SK-N-MC (cell line): ENCODE measurements at regions not wholly inside any gene's neighbourhood (a gene's known extent, or its start where the extent isn't known, plus 50 kb on each side); places are given as distances from the start of the nearest gene placed in this dataset.
"Not testable (repeated sequence)": the region's sequence is repeated elsewhere in the genome, so short reads cannot be mapped to it uniquely, and the experiment has no call there.

Experiments
- DNase-seq: peaks from one replicate; pipeline ENCODE4 v3.0.0-alpha.2; 2011; ENCODE audit warnings: low read depth, low spot score
- H3K27ac ChIP-seq: fragments of 200-600 bp; sonication (generic); 2 replicates; pipeline ENCODE4 v1.5.1; 2016; ENCODE audit warnings: mixed run types
- H3K36me3 ChIP-seq: fragments of 200-600 bp; sonication (generic); 2 replicates; pipeline ENCODE4 v1.6.1; 2017; ENCODE audit warnings: antibody characterized with exemption, low read length, mixed read lengths; ENCODE audit not compliant: insufficient read depth
- H3K4me3 ChIP-seq: fragments of 200-600 bp; sonication (generic); 2 replicates; pipeline ENCODE4 v1.5.1; 2016
- H3K9ac ChIP-seq: fragments of 200-600 bp; sonication (generic); 2 replicates; pipeline ENCODE4 v1.8.0; 2017; ENCODE audit warnings: mixed run types, mixed read lengths; ENCODE audit not compliant: insufficient read length
- H3K9me3 ChIP-seq: fragments of 200-600 bp; sonication (generic); 2 replicates; pipeline ENCODE4 v1.6.1; 2017; ENCODE audit warnings: low read depth, mild to moderate bottlenecking, antibody characterized with exemption, low read length, moderate library complexity, mixed read lengths
- EZH2 ChIP-seq: fragments of 200-600 bp; sonication (generic); IDR thresholded peaks from one replicate; pipeline ENCODE4 v1.6.1; 2017; ENCODE audit warnings: antibody characterized with exemption
- FOXP2 ChIP-seq: optimal IDR thresholded peaks from 2 replicates; pipeline ENCODE3; 2011; ENCODE audit warnings: mild to moderate bottlenecking, moderate library complexity; ENCODE audit not compliant: insufficient read depth; ENCODE audit errors: extremely low read length, control extremely low read depth
- POLR2AphosphoS5 ChIP-seq: IDR thresholded peaks from 2 replicates; pipeline ENCODE4 v1.6.1; 2012; ENCODE audit warnings: mild to moderate bottlenecking, low read depth, low read length, borderline replicate concordance

DNA sequence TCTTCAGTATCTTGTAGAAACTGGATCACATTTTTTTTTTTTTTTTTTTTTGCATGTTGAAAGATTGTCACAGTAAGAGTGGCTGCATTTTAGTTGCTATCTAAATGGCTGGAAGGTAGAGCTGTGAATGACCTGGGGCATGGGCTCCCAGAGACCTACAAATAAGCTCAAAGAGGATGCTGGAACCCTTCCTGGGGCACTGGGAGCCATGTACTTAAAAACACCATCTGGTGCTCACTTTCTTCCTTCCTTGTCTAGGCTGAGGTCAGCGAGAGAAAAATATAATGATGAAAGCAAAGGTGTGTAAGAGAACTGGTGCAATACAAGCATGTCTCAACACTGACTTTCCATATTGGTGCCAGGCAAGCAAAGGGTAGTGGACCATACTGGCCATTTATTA is 323.9 kb downstream of the SV2B start:
- Histone ChIP-seq H3K4me3 (no peak overlapping the region), H3K9me3 (no peaks in the 10 kb centered on the region), H3K9ac (no peak overlapping the region), H3K36me3 (no peaks in the 10 kb centered on the region), H3K27ac (no peak overlapping the region)
- TF ChIP-seq FOXP2 (no peak), POLR2AphosphoS5 (no peak), EZH2 (no peak)
- no peak for DNase-seq

DNA sequence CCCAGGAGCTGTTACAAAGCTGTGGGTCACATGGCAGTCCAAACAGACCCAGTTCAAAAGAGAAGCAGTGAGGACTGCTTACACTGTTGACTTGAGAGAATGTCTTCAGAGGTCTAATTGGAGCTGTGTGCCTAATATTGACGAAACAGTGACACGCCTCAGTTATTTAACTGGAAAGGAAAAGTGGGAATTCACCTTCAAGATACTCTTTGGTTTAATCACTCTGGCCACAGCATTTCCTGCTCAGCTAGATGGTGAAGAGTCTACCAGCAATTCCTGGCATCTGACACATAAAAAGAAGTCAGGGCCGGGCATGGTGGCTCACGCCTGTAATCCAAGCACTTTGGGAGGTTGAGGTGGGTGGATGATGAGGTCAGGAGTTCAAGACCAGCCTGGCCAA is 326.4 kb downstream of the SV2B start:
- H3K4me3 ChIP-seq, result no peak overlapping the region
- DNase-seq, result no peak
- no peaks in the 10 kb centered on the region for H3K36me3 ChIP-seq
- H3K27ac ChIP-seq, result no peak overlapping the region
- TF ChIP-seq POLR2AphosphoS5 (no peak), EZH2 (no peak), FOXP2 (no peak)
- no peaks in the 10 kb centered on the region for H3K9me3 ChIP-seq
- H3K9ac ChIP-seq, result no peak overlapping the region

DNA sequence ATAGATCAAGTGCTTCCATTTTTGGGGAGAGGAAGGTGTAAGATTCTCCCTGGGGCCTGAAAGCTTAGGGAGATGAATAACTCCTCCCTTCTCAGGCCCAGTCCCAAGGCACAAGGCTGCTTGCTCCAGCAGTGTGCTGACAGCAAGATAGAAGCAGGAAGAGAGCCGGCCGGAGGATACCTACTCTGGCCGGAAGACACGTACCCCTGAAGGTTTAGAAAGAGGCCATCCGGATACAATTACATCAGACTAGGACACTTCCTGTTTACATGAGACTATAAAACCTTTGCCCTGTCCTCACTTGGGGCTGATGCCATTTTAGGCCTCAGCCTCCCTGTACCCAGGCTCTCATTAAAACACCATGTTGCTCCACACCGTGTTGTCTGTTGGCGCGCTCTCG is 329.9 kb downstream of the SV2B start:
- no peak for DNase-seq
- TF ChIP-seq EZH2, result no peak
- no peak for TF ChIP-seq POLR2AphosphoS5
- no peak for TF ChIP-seq FOXP2
- Histone ChIP-seq H3K27ac (no peak overlapping the region), H3K4me3 (no peak overlapping the region), H3K36me3 (no peaks in the 10 kb centered on the region), H3K9me3 (peaks cover 7% of the 10 kb centered on the region; the same call in 1 of the 2 replicates), H3K9ac (no peak overlapping the region)

DNA sequence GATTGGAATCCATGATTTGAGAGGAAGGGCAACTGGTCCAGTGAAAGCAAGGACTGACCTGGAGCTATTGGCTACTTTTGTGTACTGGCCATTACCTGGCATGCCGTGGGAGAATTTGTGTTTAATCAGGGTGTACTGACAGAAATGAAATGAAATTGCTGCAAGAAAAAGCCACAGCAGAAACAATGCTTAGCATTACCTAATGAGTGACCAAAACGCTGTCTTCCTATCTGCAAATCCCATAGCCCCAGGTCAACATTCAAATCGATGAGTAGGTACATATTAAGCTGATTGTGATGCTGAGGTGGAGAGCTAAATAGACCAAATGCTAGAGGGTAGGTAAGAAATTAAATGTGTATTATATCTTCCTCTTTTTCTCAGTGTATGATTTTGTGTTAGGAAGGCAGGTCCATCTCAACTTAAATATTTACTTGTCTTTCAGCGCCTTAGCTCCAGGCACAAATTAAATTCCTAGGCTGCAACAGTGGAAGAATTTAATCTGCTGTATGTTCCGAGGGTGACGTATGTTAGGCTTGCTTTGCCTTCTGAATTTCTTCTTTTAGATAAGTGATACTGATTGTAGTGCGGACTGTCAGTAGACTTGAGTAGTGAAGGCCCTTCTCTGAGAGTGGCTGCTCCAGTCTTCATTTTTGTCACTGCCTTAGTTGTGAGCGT is 331.1 kb downstream of the SV2B start:
- DNase-seq, result no peak
- Histone ChIP-seq H3K36me3 (no peaks in the 10 kb centered on the region), H3K4me3 (no peak overlapping the region), H3K27ac (no peak overlapping the region), H3K9me3 (peaks cover 7% of the 10 kb centered on the region; the same call in 1 of the 2 replicates), H3K9ac (no peak overlapping the region)
- TF ChIP-seq POLR2AphosphoS5 (no peak), FOXP2 (no peak), EZH2 (no peak)

DNA sequence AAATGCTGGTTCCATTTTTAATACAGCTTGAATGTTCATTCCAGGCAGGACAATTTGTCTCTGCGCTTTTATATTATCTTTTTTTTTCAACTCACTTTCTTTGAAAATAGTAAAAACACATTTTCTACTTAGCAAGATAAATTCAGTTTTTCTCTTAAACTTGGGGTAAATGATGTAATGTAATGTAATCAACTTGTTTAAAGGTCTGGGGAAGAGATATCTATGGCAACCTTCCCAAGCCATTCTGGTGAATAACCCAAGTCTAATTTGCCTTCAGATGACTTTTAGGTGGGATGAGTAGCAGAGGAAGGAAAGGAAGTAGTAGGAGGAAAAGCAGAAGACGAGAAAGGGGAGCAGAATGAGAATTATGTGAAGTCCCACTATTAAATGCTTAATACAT is 335.1 kb downstream of the SV2B start:
- no peaks in the 10 kb centered on the region for H3K36me3 ChIP-seq
- H3K27ac ChIP-seq, result no peak overlapping the region; the same call in 1 of the 2 replicates
- TF ChIP-seq POLR2AphosphoS5 (no peak), FOXP2 (no peak), EZH2 (no peak)
- no peak overlapping the region for H3K4me3 ChIP-seq
- H3K9ac ChIP-seq, result no peak overlapping the region
- H3K9me3 ChIP-seq, result peaks cover 7% of the 10 kb centered on the region; the same call in 1 of the 2 replicates
- no peak for DNase-seq

DNA sequence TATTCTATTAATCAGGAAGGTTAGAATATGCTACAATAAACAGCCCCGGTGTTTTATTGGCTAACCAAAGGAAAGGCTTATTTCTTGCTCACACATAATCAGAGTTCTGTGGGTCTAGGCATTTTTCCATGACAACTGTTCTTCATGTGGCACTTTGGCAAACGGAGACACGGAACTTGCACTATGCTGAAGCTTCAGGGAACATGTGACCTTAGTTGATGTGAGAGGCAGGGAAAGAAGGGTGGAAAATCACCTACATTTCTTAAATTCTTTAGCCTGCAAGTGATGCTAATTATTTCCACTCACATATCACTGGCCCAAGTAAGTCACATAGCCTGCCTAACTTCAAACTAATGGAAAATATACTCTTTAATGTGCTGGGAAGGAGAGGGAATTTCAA is 344.6 kb downstream of the SV2B start:
- DNase-seq, result no peak
- no peak overlapping the region for H3K4me3 ChIP-seq
- no peak for TF ChIP-seq FOXP2
- no peak for TF ChIP-seq EZH2
- TF ChIP-seq POLR2AphosphoS5, result no peak
- H3K9me3 ChIP-seq, result peaks cover 7% of the 10 kb centered on the region; the same call in 1 of the 2 replicates
- no peaks in the 10 kb centered on the region for H3K36me3 ChIP-seq
- H3K9ac ChIP-seq, result no peak overlapping the region
- no peak overlapping the region for H3K27ac ChIP-seq

DNA sequence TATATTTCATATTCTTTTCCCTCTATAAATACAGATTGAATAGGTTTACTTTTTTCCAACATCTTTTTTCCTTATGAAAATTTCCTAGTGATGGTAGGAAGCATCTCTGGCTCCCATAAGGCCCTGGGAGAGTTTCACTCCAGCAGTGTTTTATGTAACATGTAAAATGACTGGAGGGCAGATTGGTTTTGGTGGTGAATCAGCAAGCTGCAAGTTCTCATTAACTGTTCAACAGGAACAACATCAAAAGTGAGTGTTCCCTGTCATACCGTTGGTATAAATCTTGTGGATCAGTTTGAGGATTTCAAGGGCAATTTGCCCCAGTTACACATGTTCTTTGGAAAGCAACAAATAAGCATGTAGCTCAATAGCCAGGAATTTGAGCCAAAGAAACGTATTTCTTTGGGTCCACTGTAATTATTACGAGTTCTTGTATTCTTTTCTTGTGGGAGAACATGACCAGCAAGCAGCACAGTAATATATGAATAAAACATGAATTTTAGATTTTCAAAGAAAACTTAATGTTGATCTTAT is 345.7 kb downstream of the SV2B start:
- peak; percentile 61 for TF ChIP-seq FOXP2
- TF ChIP-seq EZH2, result no peak
- TF ChIP-seq POLR2AphosphoS5, result no peak
- Histone ChIP-seq H3K9me3 (peaks cover 7% of the 10 kb centered on the region; the same call in 1 of the 2 replicates), H3K9ac (peak overlapping the region; percentile 51), H3K4me3 (peak overlapping the region; percentile 71), H3K27ac (peak overlapping the region; percentile 95), H3K36me3 (no peaks in the 10 kb centered on the region)
- peak; percentile 88 for DNase-seq

DNA sequence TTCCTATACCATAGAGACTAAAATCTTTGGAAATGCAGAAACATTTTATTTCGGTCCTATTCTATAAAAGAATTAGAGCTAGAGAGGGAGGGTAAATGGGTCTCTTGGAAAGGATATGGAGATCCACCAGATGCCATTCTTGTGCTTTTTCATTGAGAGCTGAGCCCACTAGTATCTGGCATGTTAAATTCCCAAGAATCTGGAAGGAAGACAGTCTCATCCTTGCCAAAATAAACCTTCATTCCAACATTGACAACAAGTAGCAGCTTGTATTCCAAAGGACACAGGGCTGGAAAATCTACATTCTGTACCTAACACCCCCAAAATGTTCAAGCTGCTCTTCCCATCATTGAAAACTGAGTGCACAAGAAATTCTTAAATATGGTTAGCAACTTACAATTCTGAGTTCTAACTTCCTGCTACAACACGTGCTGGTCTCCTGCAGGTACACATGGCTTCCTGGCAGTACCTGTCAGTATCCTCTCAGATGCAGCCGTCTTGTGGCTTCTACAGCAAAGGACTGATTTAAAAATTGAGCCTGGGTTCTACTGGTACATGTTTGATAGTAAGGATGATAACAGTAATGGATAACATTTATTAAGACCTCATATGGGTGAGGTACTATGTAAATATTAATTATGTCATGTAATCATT is 348.1 kb downstream of the SV2B start:
- no peak overlapping the region for H3K9ac ChIP-seq
- H3K27ac ChIP-seq, result no peak overlapping the region
- no peaks in the 10 kb centered on the region for H3K36me3 ChIP-seq
- DNase-seq, result no peak
- TF ChIP-seq POLR2AphosphoS5, result no peak
- no peak for TF ChIP-seq FOXP2
- no peak for TF ChIP-seq EZH2
- no peak overlapping the region for H3K4me3 ChIP-seq
- no peaks in the 10 kb centered on the region for H3K9me3 ChIP-seq

DNA sequence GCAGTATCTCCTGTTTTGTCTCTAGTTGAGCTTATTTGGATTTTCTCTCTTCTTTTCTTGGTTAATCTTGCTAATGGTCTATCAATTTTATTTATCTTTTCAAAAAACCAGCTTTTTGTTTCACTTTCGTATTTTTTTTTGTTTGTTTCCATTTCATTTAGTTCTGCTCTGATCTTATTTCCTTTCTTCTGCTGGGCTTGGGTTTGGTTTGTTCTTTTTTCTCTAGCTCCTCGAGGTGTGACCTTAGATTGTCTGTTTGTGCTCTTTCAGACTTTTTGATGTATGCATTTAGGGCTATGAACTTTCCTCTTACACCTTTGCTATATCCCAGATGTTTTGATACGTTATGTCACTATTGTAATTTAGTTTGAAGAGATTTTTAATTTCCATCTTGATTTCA is 353.3 kb downstream of the SV2B start:
- not testable (repeated sequence) for DNase-seq, H3K27ac ChIP-seq

More for the DNA sequence above, 353.3 kb downstream of the SV2B start:
- not testable (repeated sequence) for H3K9me3 ChIP-seq, H3K9ac ChIP-seq, H3K36me3 ChIP-seq, H3K4me3 ChIP-seq
